ENCODE measurements at regions not wholly inside any gene's neighbourhood (a gene's known extent, or its start where the extent isn't known, plus 50 kb on each side); places are given as distances from the start of the nearest gene placed in this dataset.
"Not testable (repeated sequence)": the region's sequence is repeated elsewhere in the genome, so short reads cannot be mapped to it uniquely, and the experiment has no call there.

DNA sequence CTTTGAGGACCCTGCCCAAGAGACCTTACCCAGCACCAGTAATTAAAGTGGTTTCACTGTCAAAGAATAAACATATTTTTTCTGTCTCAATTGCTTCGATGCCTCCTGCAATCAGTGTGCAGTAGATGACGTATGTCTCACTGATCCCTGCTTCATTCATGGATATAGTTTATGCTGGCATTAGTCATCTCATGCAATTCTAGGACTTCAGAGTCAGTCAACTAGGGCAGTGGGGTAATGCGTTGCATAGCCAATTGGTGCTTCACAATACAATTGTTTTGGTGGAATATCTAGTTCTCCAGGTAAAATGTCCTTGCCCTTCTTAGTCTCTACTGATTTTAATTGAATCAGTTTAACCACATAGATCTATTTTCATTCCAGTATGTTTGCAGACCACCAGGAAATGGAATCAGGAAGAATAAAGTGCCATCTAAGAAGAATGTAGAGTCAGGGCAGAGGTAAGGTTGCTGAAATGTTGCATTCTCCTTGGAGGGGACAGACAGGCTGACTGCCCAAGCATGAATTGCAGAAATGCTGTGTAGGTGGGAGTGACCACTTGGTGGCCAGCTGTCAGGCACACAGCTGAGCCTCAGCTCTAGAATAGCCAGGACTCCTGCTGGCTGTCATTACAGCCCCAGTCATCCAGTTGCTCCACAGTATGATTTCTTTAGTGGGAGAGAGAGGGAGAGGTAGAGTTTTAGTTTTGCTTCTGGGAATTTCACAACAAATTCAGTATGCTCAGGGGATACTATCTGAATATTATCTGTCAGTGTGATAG, 73.5 kb upstream of the MEGF10 start:
- no peak for DNase-seq

DNA sequence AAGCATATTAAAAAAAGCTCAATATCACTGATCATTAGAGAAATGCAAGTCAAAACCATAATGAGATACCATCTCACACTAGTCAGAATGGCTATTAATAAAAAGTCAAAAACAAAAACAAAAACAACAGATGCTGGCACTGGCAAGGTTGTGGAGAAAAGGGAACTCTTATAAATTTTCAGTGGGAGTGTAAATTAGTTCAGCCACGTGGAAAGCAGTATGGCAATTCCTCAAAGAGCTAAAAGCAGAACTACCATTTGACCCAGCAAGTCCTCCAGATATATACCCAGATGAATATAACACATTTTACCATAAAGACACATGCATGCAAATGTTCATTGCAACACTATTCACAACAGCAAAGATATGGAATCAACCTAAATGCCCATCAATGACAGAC, 68.7 kb upstream of the MEGF10 start:
- DNase-seq = not testable (repeated sequence)

DNA sequence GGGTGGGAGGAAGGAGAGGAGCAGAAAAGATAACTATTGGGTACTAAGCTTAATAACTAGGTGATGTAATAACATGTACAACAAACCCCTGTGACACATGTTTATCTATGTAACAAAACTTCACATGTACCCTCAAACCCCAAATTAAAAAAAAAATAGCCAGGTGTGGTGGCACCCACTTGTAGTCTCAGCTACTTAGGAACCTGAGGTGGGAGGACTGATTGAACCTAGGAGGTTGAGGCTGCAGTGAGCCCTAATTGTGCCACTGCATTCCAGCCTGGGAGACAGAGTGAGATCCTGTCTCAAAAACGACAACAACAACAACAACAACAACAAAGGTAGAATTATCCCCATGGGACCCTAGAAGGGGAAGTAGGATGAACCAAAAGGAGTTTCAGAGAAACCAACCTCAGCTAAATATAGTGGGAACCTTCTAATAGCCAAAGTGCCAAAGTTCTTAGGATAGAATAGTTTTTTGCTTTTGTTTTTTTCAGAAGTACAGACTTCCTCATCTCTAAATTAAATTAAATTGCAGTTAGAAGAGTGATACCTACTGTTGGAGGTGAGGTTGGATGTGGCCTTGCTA, 67.9 kb upstream of the MEGF10 start:
- not testable (repeated sequence) for DNase-seq

- no peak for DNase-seq
Measured at GRCh38 chr5:127223256-127223974, 67.2 kb upstream of the MEGF10 start.

- no peak for DNase-seq
Measured at GRCh38 chr5:127227881-127228280, 62.7 kb upstream of the MEGF10 start.

DNA sequence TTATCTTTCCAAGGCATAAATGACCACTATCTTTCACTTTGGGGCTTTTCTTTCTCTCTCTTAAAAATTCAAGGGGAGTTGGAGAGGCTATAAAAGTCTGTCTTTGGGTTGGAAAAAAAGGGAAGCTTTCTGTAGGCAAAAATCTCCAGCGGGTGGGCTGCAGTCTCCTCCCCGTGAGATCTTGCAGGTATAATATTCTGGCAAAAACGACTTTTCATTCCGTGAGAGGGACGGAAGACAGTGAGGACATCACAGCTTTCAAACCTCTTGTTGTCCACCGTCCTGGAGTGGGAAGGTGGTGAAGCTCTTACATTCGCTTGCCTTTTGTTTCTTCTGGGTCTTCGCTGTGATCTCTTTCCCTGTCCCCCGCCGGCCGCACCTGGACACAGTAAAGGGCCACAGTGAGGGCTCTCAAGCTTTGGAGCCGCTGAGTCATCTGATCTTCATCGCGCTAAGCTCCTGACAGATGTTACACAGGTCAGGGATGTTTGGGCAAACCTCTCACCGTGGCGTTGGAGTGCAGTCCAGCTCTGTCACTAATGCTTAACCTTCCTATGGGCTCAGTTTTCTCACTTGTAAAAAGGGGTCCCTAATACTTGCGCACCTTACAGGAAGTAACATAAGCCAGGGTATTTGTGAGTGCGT, 61.9 kb upstream of the MEGF10 start:
- DNase-seq = no peak

- peak; percentile 14 for DNase-seq
Measured at GRCh38 chr5:127229185-127229889, 61.3 kb upstream of the MEGF10 start.

DNA sequence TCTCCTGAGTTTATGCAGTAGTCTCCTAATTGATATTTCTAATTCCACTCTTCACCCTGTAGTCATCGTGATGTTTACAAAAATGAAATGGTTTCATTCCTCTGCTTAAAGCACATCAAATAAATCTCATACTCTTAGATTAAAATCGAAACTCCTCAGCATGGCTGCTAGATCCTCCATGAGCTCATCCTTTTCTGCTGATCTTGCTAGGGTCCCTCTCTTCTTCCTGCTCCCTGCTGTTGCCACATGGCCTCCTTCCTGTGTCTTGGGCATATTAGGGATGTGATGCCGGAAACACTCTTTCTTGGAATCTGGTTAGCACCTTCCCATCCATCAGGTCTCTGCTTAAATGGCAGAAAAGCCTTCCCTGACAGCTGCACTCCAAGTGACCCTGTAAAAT, 59.5 kb upstream of the MEGF10 start:
- no peak for DNase-seq

DNA sequence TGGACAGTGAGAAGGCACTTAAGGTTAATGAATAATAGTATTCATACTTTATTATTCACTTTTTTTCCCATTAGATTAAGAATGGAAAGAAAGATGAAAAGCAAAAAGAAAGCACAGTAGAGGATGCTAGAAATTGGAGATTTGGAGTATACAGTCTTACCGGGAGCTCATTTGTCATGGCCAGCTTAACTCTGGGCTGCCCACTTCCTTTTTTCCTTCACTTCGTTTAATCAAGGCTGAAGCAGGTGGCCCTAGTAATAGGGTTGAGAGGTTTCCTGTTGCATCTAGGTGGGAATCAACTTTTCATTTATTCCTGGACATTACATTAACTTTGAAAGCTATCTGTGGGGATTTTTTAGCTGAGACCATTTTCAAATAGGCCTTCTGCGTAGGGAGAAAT, 57.0 kb upstream of the MEGF10 start:
- no peak for DNase-seq

DNA sequence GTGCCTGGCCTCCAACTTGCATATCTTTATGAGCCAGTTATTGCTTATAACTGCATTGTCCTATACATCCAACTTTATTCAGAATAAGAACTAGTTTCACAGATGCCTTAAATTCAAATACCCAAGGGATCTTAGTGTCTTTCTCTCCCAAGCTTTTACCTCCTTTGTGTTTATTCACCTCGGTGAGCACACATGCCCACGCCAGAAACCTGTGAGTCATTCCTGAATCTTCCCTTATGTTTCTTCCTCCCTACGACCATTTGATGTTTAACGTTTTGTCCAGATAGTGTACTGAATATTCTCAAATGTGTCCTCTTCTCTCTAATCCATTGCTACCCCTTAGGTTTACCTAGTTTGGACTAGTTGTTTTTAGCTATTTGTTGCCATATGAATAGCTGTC, 55.5 kb upstream of the MEGF10 start:
- no peak for DNase-seq

GRCh38 chr5:127236254-127236653, 54.3 kb upstream of the MEGF10 start:
- no peak for DNase-seq
